ENCODE measurements at regions not wholly inside any gene's neighbourhood (a gene's known extent, or its start where the extent isn't known, plus 50 kb on each side); places are given as distances from the start of the nearest gene placed in this dataset.

DNA sequence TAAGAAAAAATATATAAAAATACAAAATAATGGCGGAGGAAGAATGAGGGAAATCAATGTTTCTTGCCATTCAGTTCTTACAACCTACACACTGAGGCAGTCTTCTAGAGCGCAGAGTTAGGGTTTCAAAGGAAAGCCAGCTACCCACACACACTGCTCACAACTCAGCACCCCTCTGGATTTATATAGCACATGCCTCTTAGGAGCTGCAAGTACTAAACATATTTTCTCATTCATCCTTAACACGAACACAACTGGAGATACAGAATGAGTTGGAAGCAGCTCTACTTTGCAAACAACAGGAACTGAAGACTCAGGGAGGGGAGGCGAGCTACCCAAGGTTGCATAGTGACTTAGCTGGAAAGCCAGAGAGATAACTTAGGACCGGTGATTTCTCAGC lies 293.8 kb downstream of the CTTN start:
- TF ChIP-seq, protein P1, sequence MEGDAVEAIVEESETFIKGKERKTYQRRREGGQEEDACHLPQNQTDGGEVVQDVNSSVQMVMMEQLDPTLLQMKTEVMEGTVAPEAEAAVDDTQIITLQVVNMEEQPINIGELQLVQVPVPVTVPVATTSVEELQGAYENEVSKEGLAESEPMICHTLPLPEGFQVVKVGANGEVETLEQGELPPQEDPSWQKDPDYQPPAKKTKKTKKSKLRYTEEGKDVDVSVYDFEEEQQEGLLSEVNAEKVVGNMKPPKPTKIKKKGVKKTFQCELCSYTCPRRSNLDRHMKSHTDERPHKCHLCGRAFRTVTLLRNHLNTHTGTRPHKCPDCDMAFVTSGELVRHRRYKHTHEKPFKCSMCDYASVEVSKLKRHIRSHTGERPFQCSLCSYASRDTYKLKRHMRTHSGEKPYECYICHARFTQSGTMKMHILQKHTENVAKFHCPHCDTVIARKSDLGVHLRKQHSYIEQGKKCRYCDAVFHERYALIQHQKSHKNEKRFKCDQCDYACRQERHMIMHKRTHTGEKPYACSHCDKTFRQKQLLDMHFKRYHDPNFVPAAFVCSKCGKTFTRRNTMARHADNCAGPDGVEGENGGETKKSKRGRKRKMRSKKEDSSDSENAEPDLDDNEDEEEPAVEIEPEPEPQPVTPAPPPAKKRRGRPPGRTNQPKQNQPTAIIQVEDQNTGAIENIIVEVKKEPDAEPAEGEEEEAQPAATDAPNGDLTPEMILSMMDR (IDR thresholded peaks at IDR 0.05; ENCODE audit: low read depth, low read length, missing input control): no peak
- no peak for TF ChIP-seq ATF3 (IDR thresholded peaks at IDR 0.05)
- no peak for TF ChIP-seq RAD21 (IDR thresholded peaks at IDR 0.05)
- TF ChIP-seq FOXA1 (IDR thresholded peaks at IDR 0.05): no peak

All from liver (tissue), 3 donors.